ENCODE measurements at regions not wholly inside any gene's neighbourhood (a gene's known extent, or its start where the extent isn't known, plus 50 kb on each side); places are given as distances from the start of the nearest gene placed in this dataset.

DNA sequence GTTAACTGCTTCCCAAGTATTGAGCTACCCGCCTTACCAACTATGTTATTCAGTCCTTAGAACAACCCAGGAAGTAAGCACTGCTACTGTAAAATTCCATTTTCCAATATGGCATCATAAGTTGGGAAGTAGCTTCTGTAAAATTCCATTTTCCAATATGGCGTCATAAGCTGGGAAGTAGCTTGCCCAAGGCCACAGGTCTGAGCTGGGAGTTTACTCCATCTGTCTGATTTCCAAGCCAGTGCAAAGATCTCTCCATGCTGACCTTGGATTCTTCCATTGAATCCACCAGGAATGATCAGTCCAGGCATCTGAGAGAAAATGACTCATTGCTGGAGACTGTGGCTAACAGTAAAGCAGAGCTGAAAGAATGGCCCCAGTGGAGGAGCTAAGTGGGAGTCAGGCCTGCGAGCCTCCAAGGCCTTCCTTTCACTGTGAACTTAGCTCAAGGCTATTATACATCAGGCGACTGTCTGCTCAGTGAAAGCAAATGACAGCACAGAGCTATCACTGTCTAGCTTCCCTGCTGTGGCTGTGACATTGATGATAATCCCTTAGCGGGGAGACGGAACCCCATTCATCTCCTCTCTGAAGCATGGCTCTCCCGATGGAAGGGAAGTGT lies 430.4 kb downstream of the HAPSTR1 start:
- H3K36me3 Mint-ChIP-seq: no peaks in the 10 kb centered on the region
- CTCF ChIA-PET: no interaction called here
- no peaks in the 10 kb centered on the region for H3K4me1 Mint-ChIP-seq
- no peak for DNase-seq
- peaks cover 18% of the 10 kb centered on the region for H3K9me3 Mint-ChIP-seq
- H3K27ac Mint-ChIP-seq: no peak overlapping the region
- H3K4me3 Mint-ChIP-seq: no peak overlapping the region
- no peaks in the 10 kb centered on the region for H3K27me3 Mint-ChIP-seq

DNA sequence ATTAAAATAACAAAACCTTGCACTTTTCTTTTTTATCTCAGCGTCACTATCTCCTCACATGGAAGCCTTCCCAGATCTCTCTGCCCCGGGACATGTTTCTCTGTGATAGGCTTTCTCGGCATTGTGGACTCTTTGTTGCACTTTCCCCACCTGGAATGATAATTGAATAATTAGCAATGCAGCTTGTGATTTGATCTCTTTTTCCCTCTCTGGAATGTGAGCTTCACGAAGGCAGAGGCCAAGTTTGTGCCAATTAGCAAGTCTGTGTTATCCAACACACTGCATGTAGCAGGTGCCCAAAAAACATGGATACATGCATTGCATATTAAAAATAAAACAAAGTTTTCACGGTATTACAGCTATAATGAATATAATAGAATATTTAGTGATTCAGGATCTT lies 431.2 kb downstream of the HAPSTR1 start:
- no peak for DNase-seq
- CTCF ChIA-PET: no interaction called here
- no peaks in the 10 kb centered on the region for H3K27me3 Mint-ChIP-seq
- H3K36me3 Mint-ChIP-seq: no peaks in the 10 kb centered on the region
- H3K9me3 Mint-ChIP-seq: peaks cover 19% of the 10 kb centered on the region
- no peak overlapping the region for H3K4me3 Mint-ChIP-seq
- no peak overlapping the region for H3K27ac Mint-ChIP-seq
- no peaks in the 10 kb centered on the region for H3K4me1 Mint-ChIP-seq

DNA sequence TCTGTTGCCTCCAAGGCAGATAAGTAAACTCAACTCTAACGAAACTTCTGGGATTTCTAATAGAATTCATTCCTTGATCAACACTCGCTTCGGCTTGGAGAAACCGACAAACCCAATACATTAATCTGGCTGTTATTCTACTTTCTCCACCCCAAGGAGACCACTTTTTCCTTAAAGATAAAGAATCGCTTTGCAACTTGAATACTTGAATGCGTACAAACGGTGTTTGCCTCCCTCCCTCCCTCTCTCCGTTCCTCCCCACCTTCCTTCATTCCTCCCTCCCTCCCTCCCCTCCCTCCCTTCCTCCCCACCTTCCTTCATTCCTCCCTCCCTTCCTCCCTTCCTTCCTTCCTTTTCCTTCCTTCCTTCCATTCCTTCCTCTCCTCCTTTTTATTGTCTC lies 432.6 kb downstream of the HAPSTR1 start:
- Mint-ChIP-seq H3K9me3 (peaks cover 20% of the 10 kb centered on the region), H3K27me3 (no peaks in the 10 kb centered on the region), H3K27ac (no peak overlapping the region), H3K36me3 (no peaks in the 10 kb centered on the region), H3K4me1 (no peaks in the 10 kb centered on the region), H3K4me3 (no peak overlapping the region)
- no peak for DNase-seq
- CTCF ChIA-PET: no interaction called here

DNA sequence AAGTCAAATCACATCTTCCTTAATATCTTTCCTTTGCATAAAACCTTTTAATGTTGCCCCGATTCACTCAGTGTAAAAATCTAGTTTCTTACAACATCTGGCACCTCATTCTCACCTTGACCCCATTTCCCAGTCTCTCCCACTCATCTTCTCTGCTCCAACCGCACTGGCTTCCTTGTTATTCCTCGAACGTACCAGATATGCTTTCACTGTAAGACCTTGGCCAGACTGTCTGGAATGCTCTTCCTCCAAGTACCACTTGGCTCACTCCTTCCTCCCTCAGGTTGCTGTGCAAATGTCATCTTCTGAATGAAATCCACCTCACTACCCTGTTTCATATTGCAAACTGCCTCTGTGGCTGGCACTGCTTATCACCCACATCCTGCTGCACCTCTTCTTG lies 433.6 kb downstream of the HAPSTR1 start:
- H3K27me3 Mint-ChIP-seq: no peaks in the 10 kb centered on the region
- CTCF ChIA-PET: no interaction called here

DNA sequence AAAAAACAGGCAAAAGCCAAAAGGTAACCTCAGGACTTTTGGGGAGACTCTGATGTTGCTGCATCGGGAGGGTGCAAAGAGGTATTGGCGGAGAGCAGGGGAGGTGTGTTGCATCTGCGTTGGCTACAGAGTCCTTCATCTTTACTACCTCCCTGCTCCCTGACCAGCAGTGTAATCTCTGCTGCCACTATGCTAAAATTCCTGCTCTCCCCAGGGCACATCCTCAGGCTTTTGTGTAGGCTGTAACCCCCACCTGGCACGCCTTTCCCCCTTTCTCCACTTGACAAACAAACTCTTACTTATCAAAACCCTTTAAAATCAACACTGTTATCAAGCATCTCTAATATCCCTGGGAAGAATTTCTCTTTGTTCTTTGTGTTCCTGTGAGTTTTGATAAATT lies 435.3 kb downstream of the HAPSTR1 start:
- no peak for DNase-seq
- no peaks in the 10 kb centered on the region for H3K4me1 Mint-ChIP-seq
- H3K9me3 Mint-ChIP-seq: peaks cover 20% of the 10 kb centered on the region
- no peak overlapping the region for H3K4me3 Mint-ChIP-seq
- H3K27ac Mint-ChIP-seq: no peak overlapping the region
- CTCF ChIA-PET: no interaction called here
- no peaks in the 10 kb centered on the region for H3K27me3 Mint-ChIP-seq
- no peaks in the 10 kb centered on the region for H3K36me3 Mint-ChIP-seq

More for the DNA sequence above, 433.6 kb downstream of the HAPSTR1 start:
- DNase-seq: no peak
- Mint-ChIP-seq H3K9me3 (peaks cover 20% of the 10 kb centered on the region), H3K27ac (no peak overlapping the region), H3K4me1 (no peaks in the 10 kb centered on the region), H3K36me3 (no peaks in the 10 kb centered on the region), H3K4me3 (no peak overlapping the region)

DNA sequence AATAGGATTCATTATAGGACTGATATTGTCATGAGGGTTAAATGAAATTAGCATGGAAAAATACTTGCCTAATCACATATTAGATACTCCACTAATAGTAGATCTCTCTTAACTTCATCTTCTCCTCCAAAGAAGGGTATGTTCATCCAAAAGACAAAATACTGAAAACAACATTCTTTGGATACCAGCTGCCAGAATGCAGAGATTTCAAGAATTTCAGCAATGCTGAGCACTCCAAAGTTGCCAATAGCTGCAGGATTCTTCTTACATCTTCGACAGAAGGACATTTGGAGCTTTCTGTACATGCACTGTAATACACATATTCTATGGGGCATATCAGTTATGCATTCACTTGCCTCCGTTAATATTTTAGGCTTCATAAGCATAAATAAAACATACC lies 436.5 kb downstream of the HAPSTR1 start:
- CTCF ChIA-PET: no interaction called here
- Mint-ChIP-seq H3K36me3 (no peaks in the 10 kb centered on the region), H3K27ac (no peak overlapping the region)

DNA sequence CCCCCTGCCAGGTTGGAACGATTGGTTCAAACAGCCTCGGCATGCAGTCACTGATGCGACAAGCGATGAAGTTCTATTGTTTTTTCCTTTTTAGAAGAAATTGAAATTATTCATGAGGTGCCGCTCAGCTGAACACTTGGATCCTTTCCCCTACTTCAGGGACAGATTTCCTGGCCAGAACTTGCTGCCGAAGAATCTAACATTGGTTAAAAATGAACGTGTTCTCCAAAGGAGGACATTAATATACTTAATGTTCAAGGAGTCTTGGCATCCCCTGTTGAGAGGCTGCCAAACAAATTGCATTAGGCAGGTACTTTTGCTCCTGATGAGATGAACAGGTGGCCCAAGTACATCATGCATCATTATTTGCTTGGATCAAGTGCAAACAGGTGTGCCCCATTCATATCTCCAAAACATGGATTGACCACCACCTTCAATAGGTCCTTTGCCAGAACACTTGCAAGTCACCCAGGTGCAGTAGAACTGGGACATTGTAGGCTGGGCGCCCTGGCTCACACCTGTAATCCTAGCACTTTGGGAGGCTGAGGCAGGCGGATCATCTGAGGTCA lies 437.2 kb downstream of the HAPSTR1 start:
- no peak overlapping the region for H3K27ac Mint-ChIP-seq
- no peak overlapping the region for H3K4me3 Mint-ChIP-seq
- peaks cover 28% of the 10 kb centered on the region for H3K9me3 Mint-ChIP-seq
- H3K27me3 Mint-ChIP-seq: no peaks in the 10 kb centered on the region
- CTCF ChIA-PET: no interaction called here
- H3K36me3 Mint-ChIP-seq: no peaks in the 10 kb centered on the region
- no peaks in the 10 kb centered on the region for H3K4me1 Mint-ChIP-seq
- no peak for DNase-seq

More for the DNA sequence above, 436.5 kb downstream of the HAPSTR1 start:
- H3K9me3 Mint-ChIP-seq: peaks cover 26% of the 10 kb centered on the region
- DNase-seq: no peak
- H3K4me3 Mint-ChIP-seq: no peak overlapping the region
- H3K27me3 Mint-ChIP-seq: no peaks in the 10 kb centered on the region
- H3K4me1 Mint-ChIP-seq: no peaks in the 10 kb centered on the region

DNA sequence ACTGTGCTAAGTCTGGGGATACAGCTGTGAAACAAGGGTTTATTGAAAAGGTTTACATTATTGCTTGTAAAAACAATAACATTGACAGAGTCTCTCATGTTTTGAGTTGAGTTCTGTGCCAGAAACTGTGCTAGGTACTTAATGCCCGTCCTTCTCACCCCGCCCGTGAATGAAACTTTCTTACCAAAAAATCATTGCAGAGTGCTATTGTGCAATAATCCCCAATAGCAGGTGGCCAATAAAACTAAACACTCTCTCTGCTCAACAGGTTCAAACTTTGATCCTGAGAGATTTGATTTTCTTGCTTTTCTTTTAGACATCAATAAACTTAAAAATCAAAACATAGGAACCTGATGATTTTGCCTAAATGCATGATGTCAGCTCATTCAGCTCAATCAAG lies 441.6 kb downstream of the HAPSTR1 start:
- Mint-ChIP-seq H3K27me3 (no peaks in the 10 kb centered on the region), H3K4me1 (no peaks in the 10 kb centered on the region), H3K27ac (no peak overlapping the region), H3K4me3 (no peak overlapping the region), H3K36me3 (no peaks in the 10 kb centered on the region), H3K9me3 (peaks cover 22% of the 10 kb centered on the region)
- DNase-seq: no peak
- CTCF ChIA-PET: no interaction called here

DNA sequence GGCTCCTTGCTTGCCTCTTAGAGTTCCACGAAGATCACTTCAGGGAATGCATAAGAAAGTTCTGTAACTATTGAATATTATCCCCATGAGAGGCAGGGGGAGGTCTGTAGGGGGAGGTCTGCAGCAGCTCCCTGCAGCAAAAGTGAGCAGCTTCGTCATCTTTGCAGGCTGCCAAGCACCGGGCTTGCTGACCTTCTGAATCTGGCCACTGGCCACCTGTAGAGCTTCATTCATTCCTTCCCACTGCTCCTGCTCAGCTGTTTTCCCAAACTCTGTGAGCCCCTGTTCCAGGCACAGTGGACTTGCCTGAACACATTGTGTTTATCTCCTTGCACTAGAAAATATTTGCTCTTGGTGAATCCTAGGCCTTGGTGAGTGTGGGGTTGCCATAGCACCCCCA lies 443.3 kb downstream of the HAPSTR1 start:
- Mint-ChIP-seq H3K4me1 (no peaks in the 10 kb centered on the region), H3K27me3 (no peaks in the 10 kb centered on the region), H3K4me3 (no peak overlapping the region), H3K36me3 (no peaks in the 10 kb centered on the region), H3K27ac (no peak overlapping the region), H3K9me3 (peaks cover 22% of the 10 kb centered on the region)
- CTCF ChIA-PET: no interaction called here
- DNase-seq: no peak

DNA sequence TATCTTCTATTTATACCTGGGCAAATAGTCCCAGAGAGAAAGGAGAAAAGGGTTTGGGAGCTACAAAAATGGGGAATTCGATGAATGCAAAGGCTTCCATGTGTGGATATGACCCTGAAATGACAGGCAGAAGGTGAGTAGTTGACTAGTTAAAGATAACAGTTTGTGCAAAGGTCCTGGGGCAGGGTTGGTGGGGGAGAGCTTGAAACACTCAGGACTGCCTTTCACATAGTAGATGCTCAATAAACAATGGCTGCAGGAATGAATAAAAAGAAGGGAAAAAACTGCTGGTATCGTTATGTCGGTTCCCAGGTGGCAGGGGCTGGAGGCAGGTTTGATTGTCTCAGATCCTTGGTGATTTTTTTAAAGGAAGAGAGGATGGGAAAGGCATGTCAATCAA lies 445.5 kb downstream of the HAPSTR1 start:
- Mint-ChIP-seq H3K36me3 (no peaks in the 10 kb centered on the region), H3K4me1 (no peaks in the 10 kb centered on the region), H3K4me3 (no peak overlapping the region), H3K9me3 (peaks cover 20% of the 10 kb centered on the region), H3K27ac (no peak overlapping the region), H3K27me3 (no peaks in the 10 kb centered on the region)
- DNase-seq: no peak
- CTCF ChIA-PET: no interaction called here

DNA sequence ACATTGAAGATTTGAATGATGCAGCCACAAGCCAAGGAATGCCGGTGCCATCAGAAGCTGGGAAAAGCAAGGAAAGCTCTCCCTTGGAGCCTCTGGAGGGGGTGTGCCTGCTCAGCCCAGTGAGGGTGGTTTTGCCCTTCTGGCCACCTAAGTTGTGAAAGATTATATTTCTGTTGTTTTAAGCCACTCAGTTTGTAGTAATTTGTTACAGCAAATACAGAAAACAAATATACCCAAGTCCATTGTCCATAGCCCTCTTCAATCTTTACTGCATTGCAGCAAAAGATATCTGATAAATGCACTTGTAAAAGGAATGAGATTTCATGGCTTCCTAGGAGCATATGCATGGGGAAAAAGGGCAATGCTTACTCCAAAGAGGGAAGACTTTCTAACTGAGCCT lies 447.9 kb downstream of the HAPSTR1 start:
- H3K9me3 Mint-ChIP-seq: peaks cover 11% of the 10 kb centered on the region
- DNase-seq: no peak
- CTCF ChIA-PET: no interaction called here
- H3K36me3 Mint-ChIP-seq: no peaks in the 10 kb centered on the region
- H3K27ac Mint-ChIP-seq: no peak overlapping the region
- H3K4me1 Mint-ChIP-seq: no peaks in the 10 kb centered on the region
- no peak overlapping the region for H3K4me3 Mint-ChIP-seq
- H3K27me3 Mint-ChIP-seq: no peaks in the 10 kb centered on the region

DNA sequence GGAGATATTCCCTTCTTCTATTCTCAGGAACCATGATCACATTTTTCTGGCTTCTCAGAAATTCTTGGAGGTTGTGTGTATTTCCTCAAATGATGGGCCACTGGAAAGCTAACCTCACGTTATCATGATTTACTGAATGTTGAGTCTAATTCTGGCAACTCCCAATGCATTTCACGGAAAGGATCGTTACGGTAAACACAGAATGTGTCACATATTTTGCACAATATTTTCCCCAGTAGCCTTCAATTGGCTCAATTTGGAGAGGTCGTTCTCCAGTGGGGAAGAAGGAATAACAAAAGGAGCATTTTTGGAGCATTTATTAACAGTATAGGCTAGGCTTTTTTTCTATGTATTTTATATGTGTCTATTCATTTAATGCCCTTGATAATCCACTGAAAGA lies 450.3 kb downstream of the HAPSTR1 start:
- H3K4me3 Mint-ChIP-seq: no peak overlapping the region

DNA sequence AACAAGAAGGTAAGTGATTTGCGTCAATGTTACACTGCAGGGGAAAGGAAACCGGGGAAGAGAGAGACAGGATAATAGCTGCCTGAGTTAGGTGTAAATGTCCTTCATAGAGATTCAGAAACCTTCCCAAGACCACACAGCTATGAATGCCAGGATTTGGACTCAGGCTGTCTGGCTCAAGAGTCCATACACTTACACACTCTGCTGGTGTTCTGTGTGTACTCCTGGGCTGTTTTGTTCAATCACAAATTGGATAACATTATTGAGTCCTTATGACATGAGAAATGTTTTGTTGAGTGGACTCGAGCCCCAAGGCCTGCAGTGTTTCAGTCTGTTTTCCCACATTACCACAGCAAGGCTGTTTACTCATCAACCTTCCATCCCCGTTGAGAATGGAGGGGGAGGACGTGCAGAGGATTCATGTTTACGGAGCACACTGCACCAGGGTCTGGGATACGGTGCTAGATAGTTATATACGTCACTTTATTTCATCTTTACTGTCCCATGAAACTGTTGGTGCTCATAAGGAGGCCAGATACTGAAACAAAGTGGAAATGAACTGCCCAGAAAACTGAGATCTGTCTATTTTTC lies 450.8 kb downstream of the HAPSTR1 start:
- no peak for DNase-seq
- no peak overlapping the region for H3K27ac Mint-ChIP-seq
- no peaks in the 10 kb centered on the region for H3K27me3 Mint-ChIP-seq
- CTCF ChIA-PET: no interaction called here
- H3K36me3 Mint-ChIP-seq: no peaks in the 10 kb centered on the region
- no peaks in the 10 kb centered on the region for H3K4me1 Mint-ChIP-seq
- H3K4me3 Mint-ChIP-seq: no peak overlapping the region
- H3K9me3 Mint-ChIP-seq: peaks cover 9% of the 10 kb centered on the region

More for the DNA sequence above, 450.3 kb downstream of the HAPSTR1 start:
- Mint-ChIP-seq H3K27ac (no peak overlapping the region), H3K9me3 (peaks cover 9% of the 10 kb centered on the region), H3K4me1 (no peaks in the 10 kb centered on the region), H3K27me3 (no peaks in the 10 kb centered on the region), H3K36me3 (no peaks in the 10 kb centered on the region)
- CTCF ChIA-PET: no interaction called here
- no peak for DNase-seq

DNA sequence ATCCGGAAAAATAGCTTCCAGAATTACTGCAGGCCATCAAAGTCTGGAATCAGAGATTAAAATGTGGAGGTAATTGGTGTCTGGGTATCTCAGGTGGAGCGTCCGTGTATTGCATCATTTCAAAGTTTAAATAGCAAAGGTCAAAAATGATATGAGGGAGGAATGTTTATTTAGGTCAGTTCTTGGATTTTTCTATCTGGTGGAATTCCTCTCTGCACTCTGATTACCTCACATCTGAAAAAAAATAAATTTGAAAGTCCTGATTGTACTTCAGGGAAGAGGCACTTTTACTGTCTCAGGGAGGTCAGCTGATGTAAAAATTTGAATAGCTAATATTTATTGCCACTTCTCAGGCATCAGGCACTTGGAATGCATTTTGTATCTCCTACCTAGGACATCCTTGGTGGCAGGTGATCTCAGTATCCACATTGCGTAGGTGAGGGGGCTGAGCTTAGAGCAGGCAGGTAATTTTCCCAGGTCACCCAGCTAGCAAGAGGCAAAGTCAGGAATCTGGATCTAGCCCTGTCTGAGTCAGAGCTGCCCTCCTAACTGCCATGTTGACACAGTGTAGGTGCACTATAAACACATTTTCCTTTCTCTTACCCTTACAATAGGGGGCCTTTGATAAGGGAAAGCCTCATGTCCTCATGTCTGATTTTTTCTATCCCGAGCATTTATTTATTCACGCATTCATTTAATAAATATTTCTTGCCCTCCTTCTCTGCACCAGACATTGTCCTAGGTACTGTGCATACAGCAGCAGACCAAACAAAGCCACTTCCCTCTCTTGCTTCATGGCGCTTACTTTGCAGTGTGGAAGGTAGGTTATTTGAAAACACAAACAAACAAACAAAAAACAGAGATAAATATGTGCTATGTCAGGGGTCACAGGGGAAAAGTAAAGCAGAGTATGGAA lies 454.3 kb downstream of the HAPSTR1 start:
- no peak for DNase-seq
- Mint-ChIP-seq H3K9me3 (peaks cover 9% of the 10 kb centered on the region), H3K4me1 (no peaks in the 10 kb centered on the region), H3K4me3 (no peak overlapping the region), H3K27ac (no peak overlapping the region), H3K36me3 (no peaks in the 10 kb centered on the region), H3K27me3 (no peaks in the 10 kb centered on the region)
- CTCF ChIA-PET: no interaction called here

DNA sequence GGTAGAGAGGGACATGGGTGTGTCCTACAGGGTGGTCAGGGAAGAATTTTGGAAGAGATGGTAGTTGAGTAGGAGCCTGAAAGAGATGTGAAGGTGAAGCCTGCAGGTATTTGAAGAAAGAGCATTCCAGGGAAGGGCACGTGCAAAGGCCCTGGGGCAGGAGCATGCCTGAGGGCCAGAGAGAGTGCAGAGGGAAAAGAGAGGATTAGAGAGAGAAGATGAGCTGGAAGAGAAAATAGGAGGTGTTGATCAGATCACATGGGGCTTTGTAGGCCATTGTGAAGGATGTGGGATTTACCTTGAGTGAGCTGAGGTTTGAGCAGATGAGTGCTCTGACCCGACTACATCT lies 455.0 kb downstream of the HAPSTR1 start:
- no peak overlapping the region for H3K4me3 Mint-ChIP-seq
- no peaks in the 10 kb centered on the region for H3K36me3 Mint-ChIP-seq
- DNase-seq: no peak
- peaks cover 11% of the 10 kb centered on the region for H3K9me3 Mint-ChIP-seq
- no peak overlapping the region for H3K27ac Mint-ChIP-seq
- no peaks in the 10 kb centered on the region for H3K27me3 Mint-ChIP-seq
- CTCF ChIA-PET: no interaction called here
- H3K4me1 Mint-ChIP-seq: no peaks in the 10 kb centered on the region

All from activated naive CD4-positive, alpha-beta T cell treated with anti-CD3 and anti-CD28 coated beads, Interleukin-2, amount 10 ng/mL, durations not matched to agents 7 days and 5 days (primary cell).